Neural cell (in vitro differentiated cells): ENCODE measurements at regions not wholly inside any gene's neighbourhood (a gene's known extent, or its start where the extent isn't known, plus 50 kb on each side); places are given as distances from the start of the nearest gene placed in this dataset.

Source experiments
- H2AFZ ChIP-seq: fragments of 200-600, 300-800 bp; sonication (generic), shearing (Covaris generic); 2 replicates; pipeline ENCODE4 v1.6.0; 2014; ENCODE audit warnings: low read depth, mild to moderate bottlenecking, antibody characterized with exemption, low read length, moderate library complexity
- H3F3A ChIP-seq: fragments of 200-600 bp; shearing (Covaris generic); 2 replicates; pipeline ENCODE4 v1.6.1; 2016; ENCODE audit warnings: mild to moderate bottlenecking, moderate library complexity, mixed read lengths, antibody characterized with exemption, low read length; ENCODE audit not compliant: insufficient read depth, poor library complexity, severe bottlenecking
- H3K27ac ChIP-seq: fragments of 200-600, 300-800 bp; sonication (generic), shearing (Covaris generic); 2 replicates; pipeline ENCODE4 v1.5.1; 2014; ENCODE audit warnings: mild to moderate bottlenecking, low read length, moderate library complexity
- H3K27me3 ChIP-seq: fragments of 300-800, 200-600 bp; sonication (generic), shearing (Covaris generic); 2 replicates; pipeline ENCODE4 v1.6.0; 2014; ENCODE audit warnings: mild to moderate bottlenecking, low read depth, low read length, moderate library complexity; ENCODE audit not compliant: insufficient read depth
- H3K36me3 ChIP-seq: fragments of 300-800, 200-600 bp; sonication (generic), shearing (Covaris generic); 2 replicates; pipeline ENCODE4 v1.5.1; 2014; ENCODE audit warnings: mild to moderate bottlenecking, antibody characterized with exemption, low read length, moderate library complexity; ENCODE audit not compliant: insufficient read depth
- H3K4me2 ChIP-seq: fragments of 300-800, 200-600 bp; sonication (generic), shearing (Covaris generic); 2 replicates; pipeline ENCODE4 v1.6.0; 2014; ENCODE audit warnings: mild to moderate bottlenecking, low read length
- H3K4me3 ChIP-seq: fragments of 300-800, 200-600 bp; sonication (generic), shearing (Covaris generic); 2 replicates; pipeline ENCODE4 v1.5.1; 2014; ENCODE audit warnings: mild to moderate bottlenecking, low read length, moderate library complexity
- H3K79me2 ChIP-seq: fragments of 200-600 bp; shearing (Covaris generic); replicated peaks from 2 replicates; pipeline ENCODE4 v1.6.0; 2014; ENCODE audit warnings: mild to moderate bottlenecking, low read length, moderate library complexity; ENCODE audit not compliant: insufficient read depth
- H3K9ac ChIP-seq: fragments of 300-800, 200-600 bp; sonication (generic), shearing (Covaris generic); 2 replicates; pipeline ENCODE4 v1.6.1; 2016; ENCODE audit warnings: mild to moderate bottlenecking, low read length, mixed read lengths
- H3K9me2 ChIP-seq: fragments of 200-600 bp; shearing (Covaris generic); 2 replicates; pipeline ENCODE4 v1.6.1; 2016; ENCODE audit warnings: mild to moderate bottlenecking, low read length, mixed read lengths; ENCODE audit not compliant: insufficient read depth
- H3K9me3 ChIP-seq: fragments of 200-600, 300-800 bp; sonication (generic), shearing (Covaris generic); 2 replicates; pipeline ENCODE4 v1.6.1; 2016; ENCODE audit warnings: mild to moderate bottlenecking, mixed run types, low read length, moderate library complexity, mixed read lengths
- H4K20me1 ChIP-seq: fragments of 200-600 bp; shearing (Covaris generic); 2 replicates; pipeline ENCODE4 v1.6.1; 2016; ENCODE audit warnings: mild to moderate bottlenecking, mixed run types; ENCODE audit not compliant: insufficient read depth
- EP300 ChIP-seq: fragments of 450-650 bp; conservative IDR thresholded peaks from 2 replicates; pipeline ENCODE4 v1.6.1; 2014; ENCODE audit warnings: antibody characterized with exemption, mild to moderate bottlenecking, moderate library complexity; ENCODE audit not compliant: poor library complexity, severe bottlenecking
- EZH2 ChIP-seq: fragments of 200-600, 300-800 bp; shearing (Covaris generic), sonication (generic); IDR thresholded peaks from 2 replicates; pipeline ENCODE4 v1.6.1; 2014; ENCODE audit warnings: antibody characterized with exemption, low read length, borderline replicate concordance, mild to moderate bottlenecking; ENCODE audit not compliant: insufficient read depth, poor library complexity, severe bottlenecking
- MXI1 ChIP-seq: fragments of 450-650 bp; conservative IDR thresholded peaks from 2 replicates; pipeline ENCODE4 v1.6.1; 2014; ENCODE audit warnings: antibody characterized with exemption, mild to moderate bottlenecking; ENCODE audit not compliant: poor library complexity, severe bottlenecking
- POLR2AphosphoS5 ChIP-seq: IDR thresholded peaks from 2 replicates; pipeline ENCODE4 v1.6.1; 2012
- RAD21 ChIP-seq: fragments of 450-650 bp; conservative IDR thresholded peaks from 2 replicates; pipeline ENCODE4 v1.6.1; 2014; ENCODE audit warnings: antibody characterized with exemption, mild to moderate bottlenecking, moderate library complexity
- SMC3 ChIP-seq: fragments of 450-650 bp; conservative IDR thresholded peaks from 2 replicates; pipeline ENCODE4 v1.6.1; 2014; ENCODE audit warnings: antibody characterized with exemption, mild to moderate bottlenecking, moderate library complexity; ENCODE audit not compliant: poor library complexity
- TAF1 ChIP-seq: IDR thresholded peaks from 2 replicates; pipeline ENCODE4 v1.6.1; 2012; ENCODE audit warnings: low read depth
- TF ChIP-seq, protein P1 (sequence below): IDR thresholded peaks from 2 replicates; pipeline ENCODE4 v1.6.1; 2012; ENCODE audit warnings: borderline replicate concordance
- TF ChIP-seq, protein P2 (sequence below): fragments of 450-650 bp; IDR thresholded peaks from 2 replicates; pipeline ENCODE4 v1.5.1; 2014; ENCODE audit warnings: antibody characterized with exemption, mild to moderate bottlenecking, moderate library complexity; ENCODE audit not compliant: poor library complexity, severe bottlenecking

DNA sequence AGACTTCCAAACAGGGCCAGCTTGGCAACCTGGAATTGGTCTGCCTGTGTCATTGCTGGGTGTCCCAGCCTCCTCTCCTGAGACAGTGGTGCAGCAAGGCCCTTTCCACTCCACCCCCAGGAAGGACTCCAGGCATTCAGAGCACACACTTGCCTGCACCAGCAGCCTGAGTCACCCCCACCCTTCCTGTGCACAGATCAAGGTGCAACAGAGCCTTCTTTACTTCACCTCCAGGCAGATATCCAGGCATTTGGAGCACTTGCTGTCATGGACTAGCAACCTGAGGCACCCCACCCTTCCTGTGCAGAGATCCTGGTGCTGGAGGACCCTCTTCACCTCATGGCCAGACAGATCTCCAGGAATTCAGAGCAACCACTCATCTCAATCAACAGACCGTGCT lies 135.8 kb downstream of the GASK1B start:
- Histone ChIP-seq H3K4me3 (no peak overlapping the region), H2AFZ (no peak overlapping the region), H3K79me2 (no peaks in the 10 kb centered on the region), H3K9me3 (no peaks in the 10 kb centered on the region), H3K27ac (no peak overlapping the region), H3K9ac (no peak overlapping the region), H3K27me3 (no peaks in the 10 kb centered on the region), H4K20me1 (no peaks in the 10 kb centered on the region), H3F3A (no peaks in the 10 kb centered on the region), H3K9me2 (no peaks in the 10 kb centered on the region), H3K36me3 (no peaks in the 10 kb centered on the region), H3K4me2 (no peak overlapping the region)
- TF ChIP-seq POLR2AphosphoS5, result no peak
- no peak for TF ChIP-seq MXI1
- TF ChIP-seq SMC3, result no peak
- TF ChIP-seq EZH2, result no peak
- TF ChIP-seq, protein P1, sequence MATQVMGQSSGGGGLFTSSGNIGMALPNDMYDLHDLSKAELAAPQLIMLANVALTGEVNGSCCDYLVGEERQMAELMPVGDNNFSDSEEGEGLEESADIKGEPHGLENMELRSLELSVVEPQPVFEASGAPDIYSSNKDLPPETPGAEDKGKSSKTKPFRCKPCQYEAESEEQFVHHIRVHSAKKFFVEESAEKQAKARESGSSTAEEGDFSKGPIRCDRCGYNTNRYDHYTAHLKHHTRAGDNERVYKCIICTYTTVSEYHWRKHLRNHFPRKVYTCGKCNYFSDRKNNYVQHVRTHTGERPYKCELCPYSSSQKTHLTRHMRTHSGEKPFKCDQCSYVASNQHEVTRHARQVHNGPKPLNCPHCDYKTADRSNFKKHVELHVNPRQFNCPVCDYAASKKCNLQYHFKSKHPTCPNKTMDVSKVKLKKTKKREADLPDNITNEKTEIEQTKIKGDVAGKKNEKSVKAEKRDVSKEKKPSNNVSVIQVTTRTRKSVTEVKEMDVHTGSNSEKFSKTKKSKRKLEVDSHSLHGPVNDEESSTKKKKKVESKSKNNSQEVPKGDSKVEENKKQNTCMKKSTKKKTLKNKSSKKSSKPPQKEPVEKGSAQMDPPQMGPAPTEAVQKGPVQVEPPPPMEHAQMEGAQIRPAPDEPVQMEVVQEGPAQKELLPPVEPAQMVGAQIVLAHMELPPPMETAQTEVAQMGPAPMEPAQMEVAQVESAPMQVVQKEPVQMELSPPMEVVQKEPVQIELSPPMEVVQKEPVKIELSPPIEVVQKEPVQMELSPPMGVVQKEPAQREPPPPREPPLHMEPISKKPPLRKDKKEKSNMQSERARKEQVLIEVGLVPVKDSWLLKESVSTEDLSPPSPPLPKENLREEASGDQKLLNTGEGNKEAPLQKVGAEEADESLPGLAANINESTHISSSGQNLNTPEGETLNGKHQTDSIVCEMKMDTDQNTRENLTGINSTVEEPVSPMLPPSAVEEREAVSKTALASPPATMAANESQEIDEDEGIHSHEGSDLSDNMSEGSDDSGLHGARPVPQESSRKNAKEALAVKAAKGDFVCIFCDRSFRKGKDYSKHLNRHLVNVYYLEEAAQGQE, result no peak
- no peak for TF ChIP-seq TAF1
- TF ChIP-seq, protein P2, sequence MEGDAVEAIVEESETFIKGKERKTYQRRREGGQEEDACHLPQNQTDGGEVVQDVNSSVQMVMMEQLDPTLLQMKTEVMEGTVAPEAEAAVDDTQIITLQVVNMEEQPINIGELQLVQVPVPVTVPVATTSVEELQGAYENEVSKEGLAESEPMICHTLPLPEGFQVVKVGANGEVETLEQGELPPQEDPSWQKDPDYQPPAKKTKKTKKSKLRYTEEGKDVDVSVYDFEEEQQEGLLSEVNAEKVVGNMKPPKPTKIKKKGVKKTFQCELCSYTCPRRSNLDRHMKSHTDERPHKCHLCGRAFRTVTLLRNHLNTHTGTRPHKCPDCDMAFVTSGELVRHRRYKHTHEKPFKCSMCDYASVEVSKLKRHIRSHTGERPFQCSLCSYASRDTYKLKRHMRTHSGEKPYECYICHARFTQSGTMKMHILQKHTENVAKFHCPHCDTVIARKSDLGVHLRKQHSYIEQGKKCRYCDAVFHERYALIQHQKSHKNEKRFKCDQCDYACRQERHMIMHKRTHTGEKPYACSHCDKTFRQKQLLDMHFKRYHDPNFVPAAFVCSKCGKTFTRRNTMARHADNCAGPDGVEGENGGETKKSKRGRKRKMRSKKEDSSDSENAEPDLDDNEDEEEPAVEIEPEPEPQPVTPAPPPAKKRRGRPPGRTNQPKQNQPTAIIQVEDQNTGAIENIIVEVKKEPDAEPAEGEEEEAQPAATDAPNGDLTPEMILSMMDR, result no peak
- TF ChIP-seq EP300, result no peak
- no peak for TF ChIP-seq RAD21

DNA sequence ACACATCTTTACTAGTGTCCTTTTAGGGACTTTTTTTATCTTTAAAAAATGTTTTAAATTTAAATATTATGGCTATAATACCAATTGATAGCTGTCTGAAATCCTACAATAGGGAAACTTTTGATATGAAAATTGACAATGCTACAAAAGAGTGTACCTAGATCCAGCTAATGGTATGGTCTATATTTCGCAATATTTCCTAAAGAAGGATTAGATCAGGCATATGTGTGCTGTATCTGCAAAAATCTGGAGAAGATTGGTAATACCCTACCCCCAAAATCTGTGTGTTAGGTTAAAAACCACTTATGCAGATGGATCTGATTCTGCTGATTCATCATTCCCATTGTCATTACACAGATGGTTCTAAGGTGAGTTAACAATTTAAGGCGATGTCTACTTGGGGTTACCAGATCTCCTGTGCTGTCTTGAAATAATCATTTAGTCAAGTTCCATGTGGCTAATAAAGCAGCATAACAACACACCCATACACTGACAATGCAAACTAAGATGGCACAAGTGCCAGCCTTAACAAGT lies 137.1 kb downstream of the GASK1B start:
- TF ChIP-seq EZH2 (no peak), EP300 (no peak), TAF1 (no peak), RAD21 (no peak), MXI1 (no peak), POLR2AphosphoS5 (no peak)
- no peak overlapping the region for H3K4me3 ChIP-seq

More for the DNA sequence above, 137.1 kb downstream of the GASK1B start:
- H3K4me2 ChIP-seq, result no peak overlapping the region
- H3K79me2 ChIP-seq, result no peaks in the 10 kb centered on the region
- no peaks in the 10 kb centered on the region for H3K9me3 ChIP-seq
- no peaks in the 10 kb centered on the region for H3K9me2 ChIP-seq
- H3K27me3 ChIP-seq, result no peaks in the 10 kb centered on the region
- no peaks in the 10 kb centered on the region for H4K20me1 ChIP-seq
- H3F3A ChIP-seq, result no peaks in the 10 kb centered on the region
- no peak overlapping the region for H3K27ac ChIP-seq
- H2AFZ ChIP-seq, result no peak overlapping the region
- no peak overlapping the region for H3K9ac ChIP-seq
- H3K36me3 ChIP-seq, result no peaks in the 10 kb centered on the region
